Ovary (tissue), 3 donors: ENCODE measurements at regions not wholly inside any gene's neighbourhood (a gene's known extent, or its start where the extent isn't known, plus 50 kb on each side); places are given as distances from the start of the nearest gene placed in this dataset.

Source experiments
- POLR2A ChIP-seq: fragments of 450-650 bp; IDR thresholded peaks from one replicate; pipeline ENCODE4 v1.6.1; 2017; ENCODE audit warnings: antibody characterized with exemption, mild to moderate bottlenecking, moderate library complexity
- TF ChIP-seq, protein P1 (sequence below), 3 donors: fragments of 450-650 bp in 2 of 3; fragments of 200-600 bp in 1 of 3; IDR thresholded peaks; one replicate each; pipeline versions ENCODE4 v1.5.1 to v1.8.0; 2016 to 2022; ENCODE audit warnings: antibody characterized with exemption in 3 of 3, mild to moderate bottlenecking in 1 of 3
- donor health status: DM: no; HTN: no; CAD: no.

DNA sequence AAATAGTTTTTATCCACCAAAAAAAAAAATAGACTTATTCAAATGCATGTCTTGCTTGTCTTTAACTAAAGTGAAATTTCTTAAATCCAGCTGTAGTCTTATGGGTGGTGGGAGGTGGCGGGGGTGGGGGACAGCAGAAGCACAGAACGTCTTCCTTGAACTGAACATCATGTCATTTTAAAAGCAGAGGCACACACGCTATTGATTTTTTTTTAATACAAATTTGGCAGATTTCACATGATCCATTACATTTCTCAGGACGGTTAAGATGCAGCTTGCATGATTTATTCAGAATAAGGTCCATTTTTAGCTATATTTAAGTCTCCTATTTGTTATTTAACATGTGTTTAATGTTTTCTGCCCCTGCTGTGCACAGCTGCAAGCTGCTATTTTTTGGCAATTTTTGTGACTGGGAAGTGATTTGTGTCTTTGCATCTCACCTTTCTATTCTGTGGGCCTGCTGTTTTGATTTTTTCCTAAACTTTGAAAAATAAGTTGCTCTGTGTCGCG lies 274.0 kb downstream of the TSHZ3 start:
- TF ChIP-seq, protein P1, sequence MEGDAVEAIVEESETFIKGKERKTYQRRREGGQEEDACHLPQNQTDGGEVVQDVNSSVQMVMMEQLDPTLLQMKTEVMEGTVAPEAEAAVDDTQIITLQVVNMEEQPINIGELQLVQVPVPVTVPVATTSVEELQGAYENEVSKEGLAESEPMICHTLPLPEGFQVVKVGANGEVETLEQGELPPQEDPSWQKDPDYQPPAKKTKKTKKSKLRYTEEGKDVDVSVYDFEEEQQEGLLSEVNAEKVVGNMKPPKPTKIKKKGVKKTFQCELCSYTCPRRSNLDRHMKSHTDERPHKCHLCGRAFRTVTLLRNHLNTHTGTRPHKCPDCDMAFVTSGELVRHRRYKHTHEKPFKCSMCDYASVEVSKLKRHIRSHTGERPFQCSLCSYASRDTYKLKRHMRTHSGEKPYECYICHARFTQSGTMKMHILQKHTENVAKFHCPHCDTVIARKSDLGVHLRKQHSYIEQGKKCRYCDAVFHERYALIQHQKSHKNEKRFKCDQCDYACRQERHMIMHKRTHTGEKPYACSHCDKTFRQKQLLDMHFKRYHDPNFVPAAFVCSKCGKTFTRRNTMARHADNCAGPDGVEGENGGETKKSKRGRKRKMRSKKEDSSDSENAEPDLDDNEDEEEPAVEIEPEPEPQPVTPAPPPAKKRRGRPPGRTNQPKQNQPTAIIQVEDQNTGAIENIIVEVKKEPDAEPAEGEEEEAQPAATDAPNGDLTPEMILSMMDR (IDR thresholded peaks at IDR 0.05): no peak
- TF ChIP-seq POLR2A: no peak
